GM23248 (cell line): ENCODE measurements at regions not wholly inside any gene's neighbourhood (a gene's known extent, or its start where the extent isn't known, plus 50 kb on each side); places are given as distances from the start of the nearest gene placed in this dataset.
"Not testable (repeated sequence)": the region's sequence is repeated elsewhere in the genome, so short reads cannot be mapped to it uniquely, and the experiment has no call there.

Experiments used
- DNase-seq: peaks from one replicate; pipeline ENCODE4 v3.0.0-alpha.2; 2015
- H2AFZ ChIP-seq: fragments of 200-600 bp; sonication (generic); 2 replicates; pipeline ENCODE4 v1.6.1; 2016; ENCODE audit warnings: antibody characterized with exemption
- H3F3A ChIP-seq: fragments of 200-600 bp; sonication (generic); 2 replicates; pipeline ENCODE4 v1.6.1; 2016; ENCODE audit warnings: mild to moderate bottlenecking, antibody characterized with exemption, mixed run types; ENCODE audit not compliant: insufficient read depth
- H3K27ac ChIP-seq: fragments of 200-600 bp; sonication (generic); 2 replicates; pipeline ENCODE4 v1.5.1; 2016; ENCODE audit warnings: mild to moderate bottlenecking
- H3K27me3 ChIP-seq: fragments of 200-600 bp; sonication (generic); replicated peaks from 2 replicates; pipeline ENCODE4 v1.6.1; 2016; ENCODE audit warnings: mild to moderate bottlenecking; ENCODE audit not compliant: insufficient read depth
- H3K36me3 ChIP-seq: fragments of 200-600 bp; sonication (generic); 2 replicates; pipeline ENCODE4 v1.6.1; 2016; ENCODE audit warnings: low read depth, mild to moderate bottlenecking
- H3K4me1 ChIP-seq: fragments of 200-600 bp; sonication (generic); 2 replicates; pipeline ENCODE4 v1.6.1; 2016; ENCODE audit warnings: mild to moderate bottlenecking; ENCODE audit not compliant: insufficient read depth
- H3K4me2 ChIP-seq: fragments of 200-600 bp; sonication (generic); one replicate; pipeline ENCODE4 v1.6.1; 2016; ENCODE audit warnings: mild to moderate bottlenecking; ENCODE audit not compliant: unreplicated experiment
- H3K4me3 ChIP-seq: fragments of 200-600 bp; sonication (generic); 2 replicates; pipeline ENCODE4 v1.5.1; 2016; ENCODE audit warnings: mild to moderate bottlenecking
- H3K79me2 ChIP-seq: fragments of 200-600 bp; sonication (generic); 2 replicates; pipeline ENCODE4 v1.6.1; 2016; ENCODE audit warnings: mild to moderate bottlenecking; ENCODE audit not compliant: insufficient read depth
- H3K9ac ChIP-seq: fragments of 200-600 bp; sonication (generic); 2 replicates; pipeline ENCODE4 v1.6.1; 2016; ENCODE audit warnings: mild to moderate bottlenecking
- H3K9me2 ChIP-seq: fragments of 200-600 bp; sonication (generic); 2 replicates; pipeline ENCODE4 v1.6.1; 2016; ENCODE audit warnings: mixed run types, mild to moderate bottlenecking, moderate library complexity; ENCODE audit not compliant: insufficient read depth
- H3K9me3 ChIP-seq: fragments of 200-600 bp; sonication (generic); one replicate; pipeline ENCODE4 v1.6.1; 2017; ENCODE audit warnings: low read depth
- H4K20me1 ChIP-seq: fragments of 200-600 bp; sonication (generic); 2 replicates; pipeline ENCODE4 v1.6.0; 2016; ENCODE audit not compliant: insufficient read depth
- EZH2 ChIP-seq: fragments of 200-600 bp; sonication (generic); IDR thresholded peaks from 2 replicates; pipeline ENCODE4 v1.6.1; 2018; ENCODE audit warnings: antibody characterized with exemption, mild to moderate bottlenecking; ENCODE audit not compliant: insufficient read depth, poor library complexity, severe bottlenecking
- EZH2phosphoT487 ChIP-seq: fragments of 200-600 bp; sonication (generic); IDR thresholded peaks from 2 replicates; pipeline ENCODE4 v1.6.1; 2018; ENCODE audit warnings: antibody characterized with exemption, moderate library complexity, mild to moderate bottlenecking, low read depth; ENCODE audit not compliant: insufficient read depth
- WGBS, 2 experiments: methylation state at CpG; one replicate each; pipeline ENCODE4 v1.1.6; 2015 to 2017; ENCODE audit warnings: low lambda C conversion rate in 2 of 2, low coverage in 1 of 2; ENCODE audit errors: missing lambda C conversion rate in 2 of 2; 5-methylcytosine and 5-hydroxymethylcytosine counted together
- in situ Hi-C: fragments of 300-500 bp; cut with MboI; formaldehyde crosslinking; loops from 2 replicates; pipeline ENCODE4 v1.15.0; 2020

- peaks cover 8% of the 10 kb centered on the region for H3F3A ChIP-seq
- peaks cover 4% of the 10 kb centered on the region; the same call in 1 of the 2 replicates for H3K4me1 ChIP-seq
- H3K36me3 ChIP-seq: no peaks in the 10 kb centered on the region
- no peaks in the 10 kb centered on the region for H3K27me3 ChIP-seq
- H3K9ac ChIP-seq: no peak overlapping the region
- TF ChIP-seq EZH2phosphoT487 (no peak), EZH2 (no peak)
- no peaks in the 10 kb centered on the region for H3K9me2 ChIP-seq
- no peak overlapping the region for H3K4me3 ChIP-seq
- peaks cover 79% of the 10 kb centered on the region for H3K79me2 ChIP-seq
- DNase-seq: no peak
- WGBS, 2 experiments: 94 to 96% methylated on average over 4 of the region's 4 CpGs
- in situ Hi-C loops: no loop called here
- H2AFZ ChIP-seq: no peak overlapping the region
- H3K27ac ChIP-seq: no peak overlapping the region
- H3K9me3 ChIP-seq: no peaks in the 10 kb centered on the region
- H4K20me1 ChIP-seq: no peaks in the 10 kb centered on the region
- H3K4me2 ChIP-seq: no peak overlapping the region
These were observed 50.2 kb downstream of the RAD54L2 start for GRCh38 chr3:51588724-51589123.

DNA sequence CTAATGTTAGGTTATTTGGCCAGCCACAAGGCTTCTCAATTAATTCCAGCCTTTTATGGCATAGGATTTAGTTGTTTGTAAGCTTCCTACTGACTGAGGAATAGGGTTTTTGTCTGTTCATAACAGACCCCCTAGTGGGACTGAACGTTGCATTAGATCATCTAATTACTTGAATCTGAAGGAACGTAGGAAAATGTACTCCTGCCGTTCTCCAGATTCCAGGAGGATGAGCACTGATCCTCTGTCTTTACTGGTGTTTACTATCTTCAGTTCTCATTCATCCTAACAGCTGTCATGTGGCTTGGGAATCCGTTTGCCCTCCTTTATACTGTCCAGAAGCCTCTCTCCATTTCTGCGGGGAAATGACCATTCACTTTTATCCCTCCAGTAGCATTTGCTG lies 52.7 kb downstream of the RAD54L2 start:
- no peak overlapping the region for H3K4me2 ChIP-seq
- TF ChIP-seq EZH2 (no peak), EZH2phosphoT487 (no peak)
- no peaks in the 10 kb centered on the region for H3K27me3 ChIP-seq

GRCh38 chr3:51593697-51594096 lies 55.2 kb downstream of the RAD54L2 start:
- no peaks in the 10 kb centered on the region for H3K36me3 ChIP-seq
- TF ChIP-seq EZH2 (no peak), EZH2phosphoT487 (no peak)
- no peaks in the 10 kb centered on the region for H3K9me2 ChIP-seq
- H3K4me3 ChIP-seq: no peak overlapping the region
- H3K9me3 ChIP-seq: no peaks in the 10 kb centered on the region
- H2AFZ ChIP-seq: no peak overlapping the region
- H3K79me2 ChIP-seq: peaks cover 78% of the 10 kb centered on the region
- H3F3A ChIP-seq: peaks cover 8% of the 10 kb centered on the region
- 96 to 97% methylated on average over 4 of the region's 4 CpGs for WGBS, 2 experiments
- peaks cover 4% of the 10 kb centered on the region; the same call in 1 of the 2 replicates for H3K4me1 ChIP-seq
- no peak for DNase-seq
- no peaks in the 10 kb centered on the region for H3K27me3 ChIP-seq
- in situ Hi-C loops: no loop called here
- H3K4me2 ChIP-seq: no peak overlapping the region
- no peaks in the 10 kb centered on the region for H4K20me1 ChIP-seq
- no peak overlapping the region for H3K27ac ChIP-seq
- H3K9ac ChIP-seq: no peak overlapping the region

More for the DNA sequence above, 52.7 kb downstream of the RAD54L2 start:
- H3K36me3 ChIP-seq: no peaks in the 10 kb centered on the region
- H3F3A ChIP-seq: peaks cover 8% of the 10 kb centered on the region
- peaks cover 4% of the 10 kb centered on the region; the same call in 1 of the 2 replicates for H3K4me1 ChIP-seq
- H2AFZ ChIP-seq: no peak overlapping the region
- H4K20me1 ChIP-seq: no peaks in the 10 kb centered on the region
- H3K4me3 ChIP-seq: no peak overlapping the region
- 26 to 31% methylated on average over 5 of the region's 5 CpGs for WGBS, 2 experiments
- no peaks in the 10 kb centered on the region for H3K9me2 ChIP-seq
- H3K9me3 ChIP-seq: no peaks in the 10 kb centered on the region
- DNase-seq: peak; percentile 35
- H3K27ac ChIP-seq: no peak overlapping the region
- no peak overlapping the region for H3K9ac ChIP-seq
- in situ Hi-C loops: no loop called here
- H3K79me2 ChIP-seq: peaks cover 80% of the 10 kb centered on the region

DNA sequence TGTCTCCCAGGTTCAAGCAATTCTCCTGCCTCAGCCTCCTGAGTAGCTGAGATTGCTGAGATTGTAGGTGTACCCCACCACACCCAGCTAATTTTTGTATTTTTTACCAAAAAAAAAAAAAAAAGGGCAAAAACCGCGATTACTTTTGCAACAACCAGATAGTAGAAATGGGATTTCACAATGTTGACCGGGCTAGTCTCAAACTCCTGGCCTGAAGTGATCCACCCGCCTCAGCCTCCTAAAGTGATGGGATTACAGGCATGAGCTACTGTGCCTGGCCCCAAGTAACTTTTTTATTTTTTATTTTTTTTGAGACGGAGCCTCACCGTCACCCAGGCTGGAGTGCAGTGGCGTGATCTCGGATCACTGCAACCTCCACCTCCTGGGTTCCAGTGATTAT lies 61.1 kb downstream of the RAD54L2 start:
- H3K9me2 ChIP-seq, H3K4me3 ChIP-seq, DNase-seq, in situ Hi-C loops, H3K36me3 ChIP-seq, H3K9me3 ChIP-seq, H3F3A ChIP-seq, H3K4me1 ChIP-seq, H3K4me2 ChIP-seq, H2AFZ ChIP-seq, H3K9ac ChIP-seq, H4K20me1 ChIP-seq, H3K27me3 ChIP-seq, H3K27ac ChIP-seq: not testable (repeated sequence)
- WGBS, 2 experiments: 95 to 98% methylated on average over 8 of the region's 8 CpGs
- H3K79me2 ChIP-seq: peaks cover 97% of the 10 kb centered on the region

GRCh38 chr3:51604212-51604611 lies 65.7 kb downstream of the RAD54L2 start:
- no peak for TF ChIP-seq EZH2
- no peak for TF ChIP-seq EZH2phosphoT487
- WGBS, 2 experiments: 44 to 50% methylated on average over 1 of the region's 1 CpG

More at GRCh38 chr3:51604212-51604611, 65.7 kb downstream of the RAD54L2 start:
- Histone ChIP-seq H3K27me3 (no peaks in the 10 kb centered on the region), H3K9me2 (no peaks in the 10 kb centered on the region), H3K4me3 (no peak overlapping the region), H3K4me1 (no peaks in the 10 kb centered on the region), H3K27ac (no peak overlapping the region), H3K4me2 (no peak overlapping the region), H3K36me3 (no peaks in the 10 kb centered on the region), H4K20me1 (no peaks in the 10 kb centered on the region), H3K79me2 (peaks cover 76% of the 10 kb centered on the region), H3F3A (no peaks in the 10 kb centered on the region), H2AFZ (no peak overlapping the region), H3K9ac (no peak overlapping the region), H3K9me3 (no peaks in the 10 kb centered on the region)
- in situ Hi-C loops: no loop called here
- no peak for DNase-seq
